HepG2 (cell line): ENCODE measurements at regions not wholly inside any gene's neighbourhood (a gene's known extent, or its start where the extent isn't known, plus 50 kb on each side); places are given as distances from the start of the nearest gene placed in this dataset.
"Not testable (repeated sequence)": the region's sequence is repeated elsewhere in the genome, so short reads cannot be mapped to it uniquely, and the experiment has no call there.

ENCODE experiments used
- ATAC-seq: fragments of 200-7000 bp; cut with Tn5 transposase; 3 replicates; pipeline ENCODE4 v1.9.1; 2020; ENCODE audit warnings: mild to moderate bottlenecking, moderate library complexity
- BruUV-seq: library from RNA; stranded (reverse); fragments of 400-500 nt; replicated peaks from 2 replicates; lab custom pipeline; 2021; lab: Mats Ljungman, UMichigan
- CTCF ChIA-PET: fragments of 300-600 bp; formaldehyde crosslinking; extraction: SDS; loops from one replicate; lab custom pipeline; 2021; ENCODE audit warnings: low total read pairs, inconsistent platforms, low intra/inter-chr PET ratio; lab: Yijun Ruan, JAX
- POLR2A ChIA-PET: fragments of 350-600 bp; sonication (Branson Sonifier 250); formaldehyde crosslinking; loops from one replicate; lab custom pipeline; 2020; ENCODE audit warnings: antibody characterized with exemption, inconsistent platforms; lab: Yijun Ruan, JAX
- DNase-seq: peaks from one replicate; pipeline ENCODE4 v3.0.0-alpha.2; 2015; ENCODE audit warnings: low spot score
- FAIRE-seq: peaks from 3 replicates; lab custom pipeline; 2011; peaks lifted over from hg19 to GRCh38; lab: Jason Lieb, UNC
- H2AFZ ChIP-seq: one replicate; pipeline ENCODE4 v1.6.1; 2011; ENCODE audit warnings: low read length, inconsistent platforms
- H3K27ac ChIP-seq: fragments of 300-600 bp; 3 replicates; pipeline ENCODE4 v1.8.0; 2011; ENCODE audit warnings: mixed run types, mild to moderate bottlenecking, mixed read lengths, low read length, inconsistent platforms; ENCODE audit not compliant: insufficient read depth; ENCODE audit errors: extremely low read length
- H3K27me3 ChIP-seq, 2 experiments: fragments of 200-600 bp in 1 of 2; 2 replicates in 1 of 2; 3 replicates in 1 of 2; pipeline versions ENCODE4 v1.6.0 to v1.8.0; 2011; ENCODE audit warnings: low read length in 2 of 2, mild to moderate bottlenecking in 2 of 2, moderate library complexity in 2 of 2, inconsistent platforms in 1 of 2; ENCODE audit not compliant: insufficient read depth in 2 of 2, control insufficient read depth in 1 of 2
- H3K36me3 ChIP-seq, 2 experiments: fragments of 200-600 bp in 1 of 2; replicated peaks in 1 of 2; 2 replicates in 1 of 2; 3 replicates in 1 of 2; pipeline versions ENCODE4 v1.5.1 to v1.8.0; 2011; ENCODE audit warnings: low read length in 2 of 2, inconsistent platforms in 1 of 2; ENCODE audit not compliant: insufficient read depth in 2 of 2, control insufficient read depth in 1 of 2
- H3K4me1 ChIP-seq: 2 replicates; pipeline ENCODE4 v1.5.1; 2012; ENCODE audit warnings: low read length, inconsistent platforms; ENCODE audit not compliant: insufficient read depth
- H3K4me2 ChIP-seq: 2 replicates; pipeline ENCODE4 v1.6.0; 2011; ENCODE audit warnings: low read depth, low read length, inconsistent platforms
- H3K4me3 ChIP-seq, 3 experiments: fragments of 200-600 bp in 1 of 3; sonication (generic), shearing (Covaris generic) in 1 of 3; replicated peaks in 1 of 3; 2 replicates each; pipeline ENCODE4 v1.5.1; 2011 to 2016; ENCODE audit warnings: low read length in 3 of 3, inconsistent platforms in 2 of 3, low read depth in 2 of 3, mild to moderate bottlenecking in 2 of 3, control low read depth in 1 of 3, mixed read lengths in 1 of 3; ENCODE audit not compliant: insufficient read depth in 1 of 3
- H3K79me2 ChIP-seq: one replicate; pipeline ENCODE4 v1.6.1; 2011; ENCODE audit warnings: low read length, inconsistent platforms; ENCODE audit not compliant: insufficient read depth
- H3K9ac ChIP-seq: 2 replicates; pipeline ENCODE4 v1.6.0; 2011; ENCODE audit warnings: mild to moderate bottlenecking, low read depth, low read length, inconsistent platforms; ENCODE audit not compliant: insufficient read depth
- H3K9me3 ChIP-seq: 2 replicates; pipeline ENCODE4 v1.5.1; 2012; ENCODE audit warnings: mild to moderate bottlenecking, low read length
- H4K20me1 ChIP-seq: 2 replicates; pipeline ENCODE4 v1.6.0; 2011; ENCODE audit warnings: inconsistent platforms, mild to moderate bottlenecking, low read length, moderate library complexity; ENCODE audit not compliant: insufficient read depth
- in situ Hi-C: cut with HindIII; loops from 2 replicates; pipeline ENCODE4 v1.10.0; 2017; ENCODE audit warnings: low pct_unique_long_range_greater_than_20kb; ENCODE audit not compliant: extremely low pct_ligation_motif_present
- intact Hi-C: fragments of 100-400 bp; cut with micrococcal nuclease; formaldehyde crosslinking; loops from one replicate; pipeline ENCODE4 v1.10.0; 2022; ENCODE audit not compliant: unreplicated experiment

DNA sequence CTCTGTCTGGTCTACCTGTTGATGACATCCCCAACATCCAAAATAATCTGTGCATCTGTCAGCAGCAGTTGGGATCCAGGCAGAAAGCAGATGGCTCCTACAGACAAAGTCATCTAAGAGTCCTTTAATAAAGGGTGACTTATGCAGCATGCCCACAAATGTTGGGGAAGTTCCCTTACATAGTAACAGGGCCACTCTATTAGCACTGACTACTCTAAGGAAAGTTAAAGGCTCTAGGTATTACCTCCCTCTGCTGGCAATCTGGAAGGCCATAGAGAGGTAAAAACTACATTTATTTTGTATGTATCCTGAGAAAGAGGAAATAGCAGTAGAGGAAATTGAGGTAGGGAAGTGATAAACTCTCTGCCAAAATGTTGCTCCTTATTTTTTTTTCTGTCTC is 209.6 kb downstream of the RBMY1J start:
- H3K4me3 ChIP-seq, H3K79me2 ChIP-seq, POLR2A ChIA-PET, H3K9ac ChIP-seq, H2AFZ ChIP-seq, H4K20me1 ChIP-seq, in situ Hi-C loops, H3K4me1 ChIP-seq, DNase-seq, intact Hi-C loops, ATAC-seq, H3K27ac ChIP-seq, CTCF ChIA-PET, FAIRE-seq, H3K27me3 ChIP-seq, BruUV-seq, H3K9me3 ChIP-seq, H3K4me2 ChIP-seq, H3K36me3 ChIP-seq: not testable (repeated sequence)
